ENCODE measurements at regions not wholly inside any gene's neighbourhood (a gene's known extent, or its start where the extent isn't known, plus 50 kb on each side); places are given as distances from the start of the nearest gene placed in this dataset.

DNA sequence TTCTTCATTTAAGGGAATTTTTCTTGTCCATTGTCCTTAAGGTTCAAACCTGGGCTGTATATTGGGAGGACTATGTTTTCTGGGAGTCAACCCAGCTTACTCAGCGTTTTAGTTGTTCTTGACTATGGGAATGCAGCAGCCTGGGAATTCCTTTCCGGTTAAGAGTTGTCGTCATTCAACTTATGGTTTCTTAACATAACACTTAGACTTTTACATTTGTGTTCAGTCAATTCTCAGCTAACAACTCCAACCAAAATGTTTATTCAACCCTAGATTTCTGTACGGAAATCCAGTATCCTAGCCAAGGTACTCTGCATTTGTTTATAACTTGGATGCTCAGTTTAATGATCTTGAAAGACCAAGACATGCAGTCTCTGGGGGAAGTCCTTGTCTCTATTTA lies 960.9 kb downstream of the CBLN2 start:
- no peak for DNase-seq

GRCh38 chr18:71554686-71555085 lies 989.5 kb downstream of the CBLN2 start:
- DNase-seq: no peak

GRCh38 chr18:71541643-71542042 lies 1002.5 kb downstream of the CBLN2 start:
- no peak for DNase-seq

GRCh38 chr18:71529703-71530303 lies 1014.3 kb downstream of the CBLN2 start:
- no peak for DNase-seq

GRCh38 chr18:71523483-71524435 lies 1020.4 kb downstream of the CBLN2 start:
- DNase-seq: no peak

GRCh38 chr18:71505526-71505925 lies 1038.6 kb downstream of the CBLN2 start:
- DNase-seq: no peak

DNA sequence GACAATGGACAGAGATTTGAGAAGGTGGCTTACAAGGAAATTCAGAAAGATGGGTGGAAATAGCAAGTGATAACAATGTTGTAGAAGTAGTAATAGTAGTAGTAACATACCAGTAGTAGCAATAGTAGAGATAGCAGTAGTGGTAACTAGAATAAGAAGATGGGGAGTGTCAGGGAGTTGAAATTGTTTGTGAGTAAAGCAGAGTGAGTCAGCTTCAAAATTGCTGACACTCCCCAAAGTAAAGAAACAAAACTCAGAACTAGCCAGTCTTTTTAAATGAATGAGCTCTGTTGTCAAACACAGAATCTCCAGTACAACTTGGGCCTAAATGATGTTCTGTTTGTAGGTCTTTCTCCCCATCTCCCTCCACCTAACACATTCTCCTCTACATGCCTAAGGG lies 1040.9 kb downstream of the CBLN2 start:
- DNase-seq: no peak

DNA sequence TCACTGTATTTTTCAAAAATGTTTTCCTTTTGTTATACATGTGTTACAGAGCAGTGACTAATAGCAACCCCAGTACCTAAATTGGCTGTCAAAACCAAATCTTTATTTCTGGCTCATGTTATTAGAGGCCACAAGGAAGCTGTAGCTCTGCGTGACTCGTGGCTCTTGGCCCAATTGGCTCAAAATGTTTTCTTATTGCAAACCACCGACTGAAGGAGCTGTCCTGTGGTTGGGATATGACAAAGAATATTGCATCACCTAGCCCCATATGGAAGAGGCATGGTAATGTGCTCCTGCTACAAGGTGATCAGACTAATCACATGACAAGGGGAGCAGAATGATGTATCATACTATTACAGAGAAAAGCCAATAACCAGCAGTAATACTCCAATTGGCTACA lies 1058.5 kb downstream of the CBLN2 start:
- no peak for DNase-seq

DNA sequence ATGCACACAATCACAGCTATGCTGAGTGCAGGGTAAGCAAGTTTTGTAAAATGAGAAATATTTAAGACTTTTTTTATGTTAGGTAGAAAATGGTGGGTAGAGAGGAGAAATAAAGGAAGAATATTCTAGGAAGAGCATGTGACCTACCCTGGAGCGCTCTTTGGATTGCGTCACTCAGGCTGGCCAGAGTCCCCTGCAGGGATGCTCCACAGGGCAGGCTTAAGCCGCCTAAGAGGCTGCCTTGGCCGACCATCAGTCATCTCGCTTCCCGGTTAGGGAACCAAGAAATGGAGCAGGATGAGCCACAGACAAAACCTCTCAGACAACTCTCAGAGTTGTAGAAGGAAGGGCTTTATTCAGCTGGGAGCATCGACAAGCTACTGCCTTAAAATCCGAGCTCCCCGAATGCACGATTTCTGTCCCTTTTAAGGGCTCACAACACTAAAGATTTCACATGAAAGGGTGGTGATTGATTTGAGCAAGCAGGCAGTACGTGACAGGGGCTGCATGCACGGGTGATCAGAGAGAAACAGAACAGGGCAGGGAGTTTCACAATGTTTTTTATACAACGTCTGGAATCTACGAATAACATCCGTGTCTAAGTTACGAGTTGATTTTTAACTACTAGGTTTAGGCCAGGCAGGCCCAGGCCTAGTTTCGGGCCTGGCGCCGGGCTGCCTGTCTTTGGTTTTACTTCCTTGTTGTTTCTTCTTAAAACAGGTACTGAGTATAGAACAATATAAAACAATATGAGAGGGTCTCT lies 1072.0 kb downstream of the CBLN2 start:
- no peak for DNase-seq

DNA sequence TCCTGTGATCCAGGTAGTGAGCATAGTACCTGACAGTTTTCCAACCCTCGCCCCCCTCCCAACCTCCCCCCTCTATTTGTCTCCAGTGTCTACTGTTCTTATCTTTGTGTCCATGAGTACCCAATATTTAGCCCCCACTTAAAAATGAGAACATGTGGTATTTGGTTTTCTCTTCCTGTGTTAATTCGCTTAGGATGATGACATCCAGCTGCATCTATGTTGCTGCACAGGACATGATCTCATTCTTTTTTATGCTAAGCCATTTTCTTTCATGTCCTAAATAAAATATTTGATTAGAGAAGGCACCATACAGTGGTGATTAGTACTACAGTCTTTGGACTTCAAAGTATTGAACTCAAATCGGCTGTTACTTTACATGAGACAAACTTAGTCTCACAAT lies 1087.9 kb downstream of the CBLN2 start:
- DNase-seq: no peak

GRCh38 chr18:71450257-71450656 lies 1093.9 kb downstream of the CBLN2 start:
- DNase-seq: no peak

DNA sequence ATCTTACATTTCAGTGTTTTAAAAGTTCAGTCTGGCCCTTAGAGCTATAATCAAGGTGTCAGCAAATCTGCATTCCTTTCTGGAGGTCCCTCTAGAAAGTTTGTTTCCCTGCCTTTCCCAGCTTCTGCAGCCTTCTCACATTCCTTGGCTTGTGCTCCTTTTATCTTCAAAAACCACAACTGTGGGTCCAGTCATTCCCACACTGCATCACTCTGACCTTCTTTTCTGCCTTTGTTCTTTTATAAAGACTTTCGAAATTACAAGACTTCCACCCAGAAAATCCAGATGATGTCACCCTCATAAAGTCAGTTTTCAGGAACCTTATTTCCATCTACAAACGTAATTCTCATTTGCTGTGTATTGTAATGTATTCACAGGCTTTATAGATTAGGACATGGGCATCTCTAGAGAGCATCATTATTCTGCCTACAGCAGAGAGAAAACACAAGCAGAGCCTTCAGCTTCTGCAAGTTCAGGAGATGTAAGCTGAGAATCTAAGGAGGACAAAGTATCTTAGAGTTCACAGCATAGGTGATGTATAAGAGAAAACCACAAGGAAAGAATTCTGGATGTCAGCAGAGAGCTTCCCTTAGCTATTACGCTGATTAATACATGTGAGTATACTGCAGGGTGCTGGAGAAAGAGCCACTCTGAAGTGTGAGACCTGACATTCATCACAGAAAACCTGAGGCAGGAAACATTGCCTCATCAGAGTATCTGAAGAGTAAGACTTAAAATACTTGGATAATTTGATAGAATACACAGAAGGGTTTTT lies 1100.2 kb downstream of the CBLN2 start:
- no peak for DNase-seq

GRCh38 chr18:71442731-71443141 lies 1101.4 kb downstream of the CBLN2 start:
- DNase-seq: peak in 3 of 58 donors; percentile 1 to 18 (median 9)

DNA sequence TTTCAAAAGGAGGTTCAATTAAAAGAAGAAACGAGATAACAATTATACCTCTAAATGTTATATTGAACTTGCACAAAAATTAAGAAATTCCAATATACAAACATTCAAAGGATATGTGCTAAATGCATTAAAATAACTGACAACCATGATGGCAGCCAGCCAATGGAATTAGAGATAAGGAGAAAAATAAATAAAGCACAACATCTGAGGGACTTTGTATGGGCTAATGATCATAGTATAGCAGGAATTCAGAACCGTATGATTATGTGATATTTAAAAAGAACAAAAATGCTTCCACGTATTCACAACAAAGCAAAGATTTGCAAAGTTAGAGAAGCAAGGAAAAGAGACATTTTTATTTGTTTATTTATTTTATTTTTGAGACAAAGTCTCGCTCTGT lies 1103.0 kb downstream of the CBLN2 start:
- DNase-seq: no peak

GRCh38 chr18:71437511-71437910 lies 1106.6 kb downstream of the CBLN2 start:
- DNase-seq: no peak

- no peak for DNase-seq
These were observed 1110.8 kb downstream of the CBLN2 start for GRCh38 chr18:71433373-71433772.

DNA sequence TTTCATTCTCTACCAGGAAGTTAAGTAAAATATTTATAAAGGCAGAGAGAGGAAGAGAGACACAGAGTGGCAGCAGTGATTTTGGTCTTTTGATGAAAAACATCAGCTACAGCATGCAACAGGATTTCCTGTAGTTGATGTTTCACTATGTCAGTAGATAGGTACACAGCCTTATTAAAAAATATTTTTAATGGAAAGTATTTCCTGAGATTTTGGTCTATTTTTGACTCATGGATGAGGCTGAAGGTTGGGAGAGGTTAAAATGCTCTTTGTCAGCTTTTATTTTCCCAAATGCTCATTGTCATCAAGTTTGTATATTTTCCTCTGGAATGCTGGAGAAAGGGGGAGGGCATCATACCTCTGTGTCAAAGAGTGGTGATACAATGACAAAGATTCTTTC lies 1112.5 kb downstream of the CBLN2 start:
- no peak for DNase-seq

DNA sequence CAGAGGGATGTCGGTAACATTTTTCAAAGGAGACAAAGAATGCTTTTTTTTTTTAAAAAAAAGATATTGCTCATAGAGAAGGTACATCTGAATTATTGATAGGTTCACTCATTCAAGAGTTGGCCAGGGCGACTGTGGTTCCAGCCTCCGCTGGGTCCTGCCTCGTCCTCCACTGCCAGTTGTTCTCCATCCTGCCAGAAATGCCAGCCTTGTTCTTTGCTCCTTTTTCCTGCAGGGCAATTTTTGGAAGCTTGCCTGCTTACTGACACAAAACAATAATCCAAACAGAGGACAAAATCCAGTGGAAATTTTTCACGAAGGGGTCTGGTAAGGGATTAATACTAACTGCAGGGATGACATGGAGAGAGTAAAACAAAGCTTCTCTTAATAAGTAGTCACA lies 1113.0 kb downstream of the CBLN2 start:
- peak in 14 of 58 donors; percentile 1 to 29 (median 9) for DNase-seq

DNA sequence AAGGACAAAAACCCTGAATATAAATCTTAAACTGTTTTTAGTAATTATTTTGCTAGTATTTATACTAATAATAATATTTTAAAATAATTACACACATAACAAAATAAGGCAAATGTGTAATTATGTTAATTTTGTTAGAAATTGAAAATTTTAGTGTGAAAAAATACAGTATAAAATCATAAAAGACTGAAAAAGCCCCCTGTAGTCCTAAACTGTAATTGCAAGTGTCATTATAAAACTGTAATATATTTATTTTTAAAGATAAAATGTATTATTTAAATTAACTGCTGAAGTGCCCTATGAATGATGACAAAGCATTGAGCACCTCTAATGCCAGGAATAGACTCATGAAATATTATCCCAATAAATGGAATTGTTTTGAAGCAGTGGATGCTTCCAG lies 1117.7 kb downstream of the CBLN2 start:
- DNase-seq: no peak

GRCh38 chr18:71405169-71405809 lies 1116.4 kb downstream of the SOCS6 start:
- DNase-seq: no peak

- no peak for DNase-seq
These were observed 1114.7 kb downstream of the SOCS6 start for GRCh38 chr18:71403501-71403900.

Measured in anterior cingulate cortex (tissue), 58 donors.